Ishikawa (cell line): ENCODE measurements at regions not wholly inside any gene's neighbourhood (a gene's known extent, or its start where the extent isn't known, plus 50 kb on each side); places are given as distances from the start of the nearest gene placed in this dataset.

Source experiments
- CEBPB ChIP-seq: IDR thresholded peaks from 2 replicates; pipeline ENCODE4 v1.6.1; 2012
- CREB1 ChIP-seq: IDR thresholded peaks from 2 replicates; pipeline ENCODE4 v1.6.1; 2012; ENCODE audit warnings: low read depth
- EGR1 ChIP-seq: IDR thresholded peaks from 2 replicates; pipeline ENCODE4 v1.6.1; 2012
- EP300 ChIP-seq: IDR thresholded peaks from 2 replicates; pipeline ENCODE4 v1.6.1; 2012; ENCODE audit warnings: borderline replicate concordance
- FOXM1 ChIP-seq: IDR thresholded peaks from 2 replicates; pipeline ENCODE4 v1.6.1; 2012; ENCODE audit warnings: low read depth, borderline replicate concordance
- NFIC ChIP-seq: IDR thresholded peaks from 2 replicates; pipeline ENCODE4 v1.6.1; 2012
- RAD21 ChIP-seq: IDR thresholded peaks from 2 replicates; pipeline ENCODE4 v1.6.1; 2012; ENCODE audit warnings: low read depth
- REST ChIP-seq: IDR thresholded peaks from 2 replicates; pipeline ENCODE4 v1.6.1; 2012; ENCODE audit warnings: low read depth, mild to moderate bottlenecking
- TAF1 ChIP-seq: IDR thresholded peaks from 2 replicates; pipeline ENCODE4 v1.6.1; 2012; ENCODE audit warnings: low read depth, mild to moderate bottlenecking
- TCF12 ChIP-seq: IDR thresholded peaks from 2 replicates; pipeline ENCODE4 v1.6.1; 2012; ENCODE audit warnings: low read depth
- TEAD4 ChIP-seq: IDR thresholded peaks from 2 replicates; pipeline ENCODE4 v1.6.1; 2012
- USF1 ChIP-seq: IDR thresholded peaks from 2 replicates; pipeline ENCODE4 v1.6.1; 2012
- YY1 ChIP-seq: IDR thresholded peaks from 2 replicates; pipeline ENCODE4 v1.6.1; 2012; ENCODE audit warnings: low read depth
- ZBTB7A ChIP-seq: IDR thresholded peaks from 2 replicates; pipeline ENCODE4 v1.6.1; 2012; ENCODE audit warnings: low read depth
- TF ChIP-seq, protein P1 (sequence below): IDR thresholded peaks from 2 replicates; pipeline ENCODE4 v1.6.1; 2012

DNA sequence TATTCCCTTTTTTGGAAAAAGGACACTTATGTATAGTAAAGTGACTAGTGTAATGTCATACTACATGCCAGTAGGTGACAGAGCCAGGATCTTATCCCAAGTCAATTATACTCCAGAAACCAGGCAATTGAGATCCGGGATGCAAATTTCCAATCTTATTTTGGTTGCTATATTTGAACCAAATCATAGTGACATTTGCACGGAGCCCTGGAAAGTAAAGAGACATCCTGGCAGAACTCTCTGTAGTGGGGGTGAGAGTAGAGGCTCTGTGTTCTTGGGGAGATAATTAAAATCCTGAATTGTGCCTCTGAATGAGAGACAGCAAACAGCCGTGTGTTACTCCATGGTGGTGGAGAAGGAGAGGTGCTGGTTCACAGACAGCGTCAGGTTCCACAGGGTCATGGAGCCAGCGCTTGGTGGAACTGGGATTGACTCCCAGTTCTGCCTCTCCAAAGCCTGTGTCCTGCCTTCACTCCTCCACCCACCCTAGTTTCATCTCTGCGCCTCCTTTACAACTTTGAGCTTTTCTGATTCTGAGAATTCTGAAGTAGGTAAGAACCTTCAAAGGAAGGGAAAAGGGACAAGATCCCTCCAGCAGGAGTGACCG lies 432.3 kb downstream of the PTPRU start:
- TF ChIP-seq USF1 (no peak), TAF1 (no peak), ZBTB7A (no peak), TCF12 (no peak), NFIC (no peak), REST (no peak), EGR1 (no peak), TEAD4 (no peak), YY1 (no peak), CREB1 (no peak), RAD21 (no peak), EP300 (no peak), CEBPB (no peak), FOXM1 (no peak)
- TF ChIP-seq, protein P1, sequence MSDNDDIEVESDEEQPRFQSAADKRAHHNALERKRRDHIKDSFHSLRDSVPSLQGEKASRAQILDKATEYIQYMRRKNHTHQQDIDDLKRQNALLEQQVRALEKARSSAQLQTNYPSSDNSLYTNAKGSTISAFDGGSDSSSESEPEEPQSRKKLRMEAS, result no peak

- TF ChIP-seq REST (no peak), EGR1 (no peak), CREB1 (no peak), TCF12 (no peak), RAD21 (no peak), TEAD4 (no peak), TAF1 (no peak), EP300 (no peak), YY1 (no peak), USF1 (no peak), FOXM1 (no peak), NFIC (no peak)
Measured at GRCh38 chr1:29667951-29668350, 431.6 kb downstream of the PTPRU start.

- TF ChIP-seq CEBPB (no peak), REST (no peak), EP300 (no peak), CREB1 (no peak), USF1 (no peak), FOXM1 (no peak), NFIC (no peak)
- TF ChIP-seq, protein P1, result no peak
Measured at GRCh38 chr1:29664711-29665110, 428.4 kb downstream of the PTPRU start.

- TF ChIP-seq TEAD4 (no peak), RAD21 (no peak), USF1 (no peak), NFIC (no peak), REST (no peak), YY1 (no peak), CEBPB (no peak), CREB1 (no peak), EP300 (no peak), EGR1 (no peak), ZBTB7A (no peak)
- TF ChIP-seq, protein P1, result no peak
Measured at GRCh38 chr1:29658688-29659087, 422.4 kb downstream of the PTPRU start.
